ENCODE measurements at regions not wholly inside any gene's neighbourhood (a gene's known extent, or its start where the extent isn't known, plus 50 kb on each side); places are given as distances from the start of the nearest gene placed in this dataset.
"Not testable (repeated sequence)": the region's sequence is repeated elsewhere in the genome, so short reads cannot be mapped to it uniquely, and the experiment has no call there.

GRCh38 chr11:34001557-34002064, 49.9 kb upstream of the CAPRIN1 start:
- DNase-seq, result no peak

GRCh38 chr11:33999393-33999792, 52.1 kb upstream of the CAPRIN1 start:
- no peak for DNase-seq

GRCh38 chr11:33997584-33998251, 53.8 kb upstream of the CAPRIN1 start:
- no peak for DNase-seq

- DNase-seq, result no peak
Observed at GRCh38 chr11:33996498-33997454, 54.8 kb upstream of the CAPRIN1 start.

- DNase-seq, result no peak
Observed at GRCh38 chr11:33994937-33995336, 56.6 kb upstream of the CAPRIN1 start.

GRCh38 chr11:33991136-33991535, 60.4 kb upstream of the CAPRIN1 start:
- not testable (repeated sequence) for DNase-seq

GRCh38 chr11:33990131-33990530, 61.4 kb upstream of the CAPRIN1 start:
- not testable (repeated sequence) for DNase-seq

GRCh38 chr11:33989461-33989860, 62.1 kb upstream of the CAPRIN1 start:
- no peak for DNase-seq

- DNase-seq, result no peak
Observed at GRCh38 chr11:33988586-33989370, 62.8 kb upstream of the CAPRIN1 start.

- DNase-seq, result peak; percentile 19
Observed at GRCh38 chr11:33987975-33988580, 63.5 kb upstream of the CAPRIN1 start.

- DNase-seq, result no peak
Observed at GRCh38 chr11:33987545-33987944, 64.0 kb upstream of the CAPRIN1 start.

- not testable (repeated sequence) for DNase-seq
Observed at GRCh38 chr11:33986597-33987501, 64.7 kb upstream of the CAPRIN1 start.

- DNase-seq, result no peak
Observed at GRCh38 chr11:33984682-33985389, 66.7 kb upstream of the CAPRIN1 start.

GRCh38 chr11:33982661-33983060, 68.9 kb upstream of the CAPRIN1 start:
- no peak for DNase-seq

GRCh38 chr11:33980897-33981296, 70.6 kb upstream of the CAPRIN1 start:
- DNase-seq, result peak; percentile 90

GRCh38 chr11:33978376-33978775, 73.2 kb upstream of the CAPRIN1 start:
- no peak for DNase-seq

GRCh38 chr11:33977676-33978075, 73.9 kb upstream of the CAPRIN1 start:
- no peak for DNase-seq

GRCh38 chr11:33976495-33977199, 74.9 kb upstream of the CAPRIN1 start:
- no peak for DNase-seq

- no peak for DNase-seq
Observed at GRCh38 chr11:33974804-33975203, 76.7 kb upstream of the CAPRIN1 start.

GRCh38 chr11:33971530-33971929, 79.7 kb upstream of the LMO2 start:
- DNase-seq, result not testable (repeated sequence)

Data from NCI-H2029 treated with DMSO at 0.1 percent for 48 hours (cell line).